Neural cell (in vitro differentiated cells): ENCODE measurements at regions not wholly inside any gene's neighbourhood (a gene's known extent, or its start where the extent isn't known, plus 50 kb on each side); places are given as distances from the start of the nearest gene placed in this dataset.

Experiments used
- H2AFZ ChIP-seq: fragments of 200-600, 300-800 bp; sonication (generic), shearing (Covaris generic); 2 replicates; pipeline ENCODE4 v1.6.0; 2014; ENCODE audit warnings: low read depth, mild to moderate bottlenecking, antibody characterized with exemption, low read length, moderate library complexity
- H3F3A ChIP-seq: fragments of 200-600 bp; shearing (Covaris generic); 2 replicates; pipeline ENCODE4 v1.6.1; 2016; ENCODE audit warnings: mild to moderate bottlenecking, moderate library complexity, mixed read lengths, antibody characterized with exemption, low read length; ENCODE audit not compliant: insufficient read depth, poor library complexity, severe bottlenecking
- H3K27ac ChIP-seq: fragments of 200-600, 300-800 bp; sonication (generic), shearing (Covaris generic); 2 replicates; pipeline ENCODE4 v1.5.1; 2014; ENCODE audit warnings: mild to moderate bottlenecking, low read length, moderate library complexity
- H3K27me3 ChIP-seq: fragments of 300-800, 200-600 bp; sonication (generic), shearing (Covaris generic); 2 replicates; pipeline ENCODE4 v1.6.0; 2014; ENCODE audit warnings: mild to moderate bottlenecking, low read depth, low read length, moderate library complexity; ENCODE audit not compliant: insufficient read depth
- H3K36me3 ChIP-seq: fragments of 300-800, 200-600 bp; sonication (generic), shearing (Covaris generic); 2 replicates; pipeline ENCODE4 v1.5.1; 2014; ENCODE audit warnings: mild to moderate bottlenecking, antibody characterized with exemption, low read length, moderate library complexity; ENCODE audit not compliant: insufficient read depth
- H3K4me2 ChIP-seq: fragments of 300-800, 200-600 bp; sonication (generic), shearing (Covaris generic); 2 replicates; pipeline ENCODE4 v1.6.0; 2014; ENCODE audit warnings: mild to moderate bottlenecking, low read length
- H3K4me3 ChIP-seq: fragments of 300-800, 200-600 bp; sonication (generic), shearing (Covaris generic); 2 replicates; pipeline ENCODE4 v1.5.1; 2014; ENCODE audit warnings: mild to moderate bottlenecking, low read length, moderate library complexity
- H3K79me2 ChIP-seq: fragments of 200-600 bp; shearing (Covaris generic); replicated peaks from 2 replicates; pipeline ENCODE4 v1.6.0; 2014; ENCODE audit warnings: mild to moderate bottlenecking, low read length, moderate library complexity; ENCODE audit not compliant: insufficient read depth
- H3K9ac ChIP-seq: fragments of 300-800, 200-600 bp; sonication (generic), shearing (Covaris generic); 2 replicates; pipeline ENCODE4 v1.6.1; 2016; ENCODE audit warnings: mild to moderate bottlenecking, low read length, mixed read lengths
- H3K9me2 ChIP-seq: fragments of 200-600 bp; shearing (Covaris generic); 2 replicates; pipeline ENCODE4 v1.6.1; 2016; ENCODE audit warnings: mild to moderate bottlenecking, low read length, mixed read lengths; ENCODE audit not compliant: insufficient read depth
- H3K9me3 ChIP-seq: fragments of 200-600, 300-800 bp; sonication (generic), shearing (Covaris generic); 2 replicates; pipeline ENCODE4 v1.6.1; 2016; ENCODE audit warnings: mild to moderate bottlenecking, mixed run types, low read length, moderate library complexity, mixed read lengths
- H4K20me1 ChIP-seq: fragments of 200-600 bp; shearing (Covaris generic); 2 replicates; pipeline ENCODE4 v1.6.1; 2016; ENCODE audit warnings: mild to moderate bottlenecking, mixed run types; ENCODE audit not compliant: insufficient read depth
- EP300 ChIP-seq: fragments of 450-650 bp; conservative IDR thresholded peaks from 2 replicates; pipeline ENCODE4 v1.6.1; 2014; ENCODE audit warnings: antibody characterized with exemption, mild to moderate bottlenecking, moderate library complexity; ENCODE audit not compliant: poor library complexity, severe bottlenecking
- EZH2 ChIP-seq: fragments of 200-600, 300-800 bp; shearing (Covaris generic), sonication (generic); IDR thresholded peaks from 2 replicates; pipeline ENCODE4 v1.6.1; 2014; ENCODE audit warnings: antibody characterized with exemption, low read length, borderline replicate concordance, mild to moderate bottlenecking; ENCODE audit not compliant: insufficient read depth, poor library complexity, severe bottlenecking
- MXI1 ChIP-seq: fragments of 450-650 bp; conservative IDR thresholded peaks from 2 replicates; pipeline ENCODE4 v1.6.1; 2014; ENCODE audit warnings: antibody characterized with exemption, mild to moderate bottlenecking; ENCODE audit not compliant: poor library complexity, severe bottlenecking
- POLR2AphosphoS5 ChIP-seq: IDR thresholded peaks from 2 replicates; pipeline ENCODE4 v1.6.1; 2012
- RAD21 ChIP-seq: fragments of 450-650 bp; conservative IDR thresholded peaks from 2 replicates; pipeline ENCODE4 v1.6.1; 2014; ENCODE audit warnings: antibody characterized with exemption, mild to moderate bottlenecking, moderate library complexity
- REST ChIP-seq: IDR thresholded peaks from 2 replicates; pipeline ENCODE4 v1.6.1; 2012; ENCODE audit warnings: borderline replicate concordance
- SMC3 ChIP-seq: fragments of 450-650 bp; conservative IDR thresholded peaks from 2 replicates; pipeline ENCODE4 v1.6.1; 2014; ENCODE audit warnings: antibody characterized with exemption, mild to moderate bottlenecking, moderate library complexity; ENCODE audit not compliant: poor library complexity
- TAF1 ChIP-seq: IDR thresholded peaks from 2 replicates; pipeline ENCODE4 v1.6.1; 2012; ENCODE audit warnings: low read depth
- TF ChIP-seq, protein P1 (sequence below): fragments of 450-650 bp; IDR thresholded peaks from 2 replicates; pipeline ENCODE4 v1.5.1; 2014; ENCODE audit warnings: antibody characterized with exemption, mild to moderate bottlenecking, moderate library complexity; ENCODE audit not compliant: poor library complexity, severe bottlenecking

DNA sequence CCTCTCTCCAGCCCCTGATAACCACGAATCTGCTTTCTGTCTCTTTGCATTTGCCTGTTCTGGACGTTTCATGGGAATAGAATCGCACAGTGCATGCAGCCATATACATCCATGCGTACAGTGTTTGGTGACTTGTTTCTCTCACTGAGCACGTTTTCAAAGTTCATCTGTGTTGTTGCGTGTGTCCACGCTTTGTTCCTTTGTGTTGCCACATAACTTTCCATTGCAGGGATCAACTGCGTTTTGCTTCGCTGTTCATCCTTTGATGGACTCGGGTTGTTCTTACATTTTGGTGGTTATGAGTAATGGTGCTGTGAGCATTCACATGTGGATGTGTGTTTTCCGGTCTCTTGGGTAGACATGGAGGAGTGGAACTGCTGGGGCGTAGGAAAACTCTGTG lies 56.4 kb upstream of the TAMM41 start:
- Histone ChIP-seq H3K4me3 (no peak overlapping the region), H3K4me2 (no peak overlapping the region), H3K79me2 (no peaks in the 10 kb centered on the region), H2AFZ (no peak overlapping the region), H4K20me1 (no peaks in the 10 kb centered on the region), H3F3A (no peaks in the 10 kb centered on the region), H3K9me3 (no peaks in the 10 kb centered on the region), H3K9ac (no peak overlapping the region), H3K9me2 (no peaks in the 10 kb centered on the region), H3K27me3 (no peaks in the 10 kb centered on the region), H3K27ac (no peak overlapping the region), H3K36me3 (no peaks in the 10 kb centered on the region)
- no peak for TF ChIP-seq EZH2
- no peak for TF ChIP-seq TAF1
- TF ChIP-seq MXI1 = no peak
- TF ChIP-seq POLR2AphosphoS5 = no peak
- no peak for TF ChIP-seq RAD21
- TF ChIP-seq SMC3 = no peak
- TF ChIP-seq, protein P1, sequence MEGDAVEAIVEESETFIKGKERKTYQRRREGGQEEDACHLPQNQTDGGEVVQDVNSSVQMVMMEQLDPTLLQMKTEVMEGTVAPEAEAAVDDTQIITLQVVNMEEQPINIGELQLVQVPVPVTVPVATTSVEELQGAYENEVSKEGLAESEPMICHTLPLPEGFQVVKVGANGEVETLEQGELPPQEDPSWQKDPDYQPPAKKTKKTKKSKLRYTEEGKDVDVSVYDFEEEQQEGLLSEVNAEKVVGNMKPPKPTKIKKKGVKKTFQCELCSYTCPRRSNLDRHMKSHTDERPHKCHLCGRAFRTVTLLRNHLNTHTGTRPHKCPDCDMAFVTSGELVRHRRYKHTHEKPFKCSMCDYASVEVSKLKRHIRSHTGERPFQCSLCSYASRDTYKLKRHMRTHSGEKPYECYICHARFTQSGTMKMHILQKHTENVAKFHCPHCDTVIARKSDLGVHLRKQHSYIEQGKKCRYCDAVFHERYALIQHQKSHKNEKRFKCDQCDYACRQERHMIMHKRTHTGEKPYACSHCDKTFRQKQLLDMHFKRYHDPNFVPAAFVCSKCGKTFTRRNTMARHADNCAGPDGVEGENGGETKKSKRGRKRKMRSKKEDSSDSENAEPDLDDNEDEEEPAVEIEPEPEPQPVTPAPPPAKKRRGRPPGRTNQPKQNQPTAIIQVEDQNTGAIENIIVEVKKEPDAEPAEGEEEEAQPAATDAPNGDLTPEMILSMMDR = no peak
- no peak for TF ChIP-seq REST
- TF ChIP-seq EP300 = no peak

DNA sequence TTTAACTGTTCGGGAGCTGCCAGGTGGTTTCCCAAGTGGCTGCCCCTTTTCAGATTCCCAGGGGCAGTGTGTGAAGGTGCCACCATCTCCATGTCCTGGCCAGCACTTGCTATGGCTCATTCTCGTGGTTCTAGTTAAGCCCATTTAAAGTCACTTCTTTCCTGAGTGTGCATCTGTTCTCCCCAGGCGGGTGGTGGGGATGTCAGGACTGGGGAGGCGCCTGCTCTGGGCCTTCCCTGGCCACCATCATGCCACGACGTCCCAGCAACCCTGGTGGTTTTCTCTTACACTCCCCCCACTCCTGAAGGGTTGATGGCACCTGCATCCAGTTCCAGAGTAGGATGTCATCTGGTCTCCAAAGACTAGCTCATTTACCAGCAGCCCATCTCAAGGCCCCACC lies 56.8 kb upstream of the TAMM41 start:
- no peak overlapping the region for H2AFZ ChIP-seq

More for the DNA sequence above, 56.8 kb upstream of the TAMM41 start:
- Histone ChIP-seq H3F3A (no peaks in the 10 kb centered on the region), H3K4me2 (no peak overlapping the region), H3K9ac (no peak overlapping the region), H3K9me3 (no peaks in the 10 kb centered on the region), H3K4me3 (no peak overlapping the region), H3K27me3 (no peaks in the 10 kb centered on the region), H4K20me1 (no peaks in the 10 kb centered on the region), H3K36me3 (no peaks in the 10 kb centered on the region), H3K27ac (no peak overlapping the region), H3K9me2 (no peaks in the 10 kb centered on the region), H3K79me2 (no peaks in the 10 kb centered on the region)
- TF ChIP-seq EP300 = no peak
- TF ChIP-seq, protein P1 = no peak
- no peak for TF ChIP-seq TAF1
- TF ChIP-seq EZH2 = no peak
- no peak for TF ChIP-seq REST
- TF ChIP-seq MXI1 = no peak
- no peak for TF ChIP-seq POLR2AphosphoS5
- TF ChIP-seq RAD21 = no peak
- TF ChIP-seq SMC3 = no peak
